ENCODE measurements at regions not wholly inside any gene's neighbourhood (a gene's known extent, or its start where the extent isn't known, plus 50 kb on each side); places are given as distances from the start of the nearest gene placed in this dataset.

- no peak for TF ChIP-seq CTCF (IDR thresholded peaks at IDR 0.05)
- TF ChIP-seq POLR2A (IDR thresholded peaks at IDR 0.05) = no peak
These were observed 161.5 kb downstream of the SOX3 start for GRCh38 chrX:140343226-140343868.

Measured in lower leg skin (tissue), 3 donors.